Fibroblast of lung (primary cell): ENCODE measurements at regions not wholly inside any gene's neighbourhood (a gene's known extent, or its start where the extent isn't known, plus 50 kb on each side); places are given as distances from the start of the nearest gene placed in this dataset.

Experiments used
- DNase-seq, 2 donors: peaks; one replicate each; pipeline versions ENCODE4 v3.0.0 to v3.0.0-alpha.2; 2010; ENCODE audit warnings: low read depth in 2 of 2
- H2AFZ ChIP-seq: 2 replicates; pipeline ENCODE4 v1.5.1; 2012; ENCODE audit warnings: low read length, control low read depth, inconsistent platforms
- H3K27ac ChIP-seq: 2 replicates; pipeline ENCODE4 v1.5.1; 2011; ENCODE audit warnings: low read length, control low read depth; ENCODE audit not compliant: insufficient read depth
- H3K27me3 ChIP-seq: 2 replicates; pipeline ENCODE4 v1.5.1; 2011; ENCODE audit warnings: mild to moderate bottlenecking, low read length; ENCODE audit not compliant: control insufficient read depth, insufficient read depth
- H3K36me3 ChIP-seq: 2 replicates; pipeline ENCODE4 v1.5.1; 2011; ENCODE audit warnings: low read length; ENCODE audit not compliant: control insufficient read depth, insufficient read depth
- H3K4me1 ChIP-seq: 2 replicates; pipeline ENCODE4 v1.5.1; 2011; ENCODE audit warnings: low read length; ENCODE audit not compliant: control insufficient read depth, insufficient read depth; ENCODE audit errors: extremely low read depth
- H3K4me2 ChIP-seq: 2 replicates; pipeline ENCODE4 v1.5.1; 2011; ENCODE audit warnings: low read length, control low read depth; ENCODE audit not compliant: insufficient read depth; ENCODE audit errors: extremely low read depth
- H3K4me3 ChIP-seq, 4 experiments: fragments of 200-600 bp in 1 of 4; sonication (generic) in 1 of 4; replicated peaks in 1 of 4; 2 replicates each; pipeline ENCODE4 v1.5.1; 2011 to 2016; ENCODE audit warnings: low read length in 4 of 4, low read depth in 3 of 4, mild to moderate bottlenecking in 3 of 4, control low read depth in 2 of 4, inconsistent platforms in 1 of 4, mixed read lengths in 1 of 4; ENCODE audit not compliant: insufficient read depth in 1 of 4; ENCODE audit errors: control extremely low read depth in 1 of 4
- H3K79me2 ChIP-seq: 2 replicates; pipeline ENCODE4 v1.5.1; 2012; ENCODE audit warnings: mild to moderate bottlenecking, low read length, inconsistent platforms; ENCODE audit not compliant: control insufficient read depth, insufficient read depth
- H3K9ac ChIP-seq: 2 replicates; pipeline ENCODE4 v1.5.1; 2011; ENCODE audit warnings: mild to moderate bottlenecking, low read length, control low read depth; ENCODE audit not compliant: insufficient read depth
- H3K9me3 ChIP-seq: 2 replicates; pipeline ENCODE4 v1.5.1; 2012; ENCODE audit warnings: low read depth, low read length; ENCODE audit not compliant: control insufficient read depth, insufficient read depth
- H4K20me1 ChIP-seq: 2 replicates; pipeline ENCODE4 v1.5.1; 2011; ENCODE audit warnings: low read length; ENCODE audit not compliant: control insufficient read depth, insufficient read depth; ENCODE audit errors: extremely low read depth
- CTCF ChIP-seq, 2 donors: IDR thresholded peaks in 1 of 2; conservative IDR thresholded peaks in 1 of 2; 1 replicate in 1 of 2; 2 replicates in 1 of 2; pipeline ENCODE4 v1.5.1; 2011 to 2012; ENCODE audit warnings: low read length in 2 of 2, control low read depth in 1 of 2, inconsistent platforms in 1 of 2, low read depth in 1 of 2, mild to moderate bottlenecking in 1 of 2
- EZH2 ChIP-seq: IDR thresholded peaks from 2 replicates; pipeline ENCODE4 v1.5.1; 2012; ENCODE audit warnings: low read length, control low read depth, mild to moderate bottlenecking; ENCODE audit errors: missing control alignments

- Histone ChIP-seq H3K36me3 (no peaks in the 10 kb centered on the region), H3K4me3 (no peak overlapping the region), H3K79me2 (no peaks in the 10 kb centered on the region), H3K4me2 (no peak overlapping the region), H3K9ac (no peak overlapping the region), H3K27me3 (no peaks in the 10 kb centered on the region), H3K4me1 (no peaks in the 10 kb centered on the region), H4K20me1 (no peaks in the 10 kb centered on the region), H3K9me3 (no peaks in the 10 kb centered on the region), H3K27ac (no peak overlapping the region), H2AFZ (no peak overlapping the region)
- no peak for TF ChIP-seq EZH2
- TF ChIP-seq CTCF (conservative IDR thresholded peaks at IDR 0.05 in 1 of 2, IDR thresholded peaks at IDR 0.05 in 1 of 2; ENCODE audit: low read depth in 1 of 2, low read length in 2 of 2) = no peak
- peak in 1 of 2 donors; percentile 29 for DNase-seq
These were observed 192.9 kb downstream of the RHOU start for GRCh38 chr1:228927946-228928898.

- H3K4me1 ChIP-seq = no peaks in the 10 kb centered on the region
- H3K27me3 ChIP-seq = no peaks in the 10 kb centered on the region
- no peak overlapping the region for H2AFZ ChIP-seq
- H4K20me1 ChIP-seq = no peaks in the 10 kb centered on the region
- H3K4me3 ChIP-seq = no peak overlapping the region
- H3K27ac ChIP-seq = no peak overlapping the region
- DNase-seq = no peak
- H3K4me2 ChIP-seq = no peak overlapping the region
- H3K9me3 ChIP-seq = no peaks in the 10 kb centered on the region
- H3K9ac ChIP-seq = no peak overlapping the region
- TF ChIP-seq EZH2 (no peak), CTCF (conservative IDR thresholded peaks at IDR 0.05 in 1 of 2, IDR thresholded peaks at IDR 0.05 in 1 of 2; ENCODE audit: low read depth in 1 of 2, low read length in 2 of 2) (no peak)
- no peaks in the 10 kb centered on the region for H3K79me2 ChIP-seq
- no peaks in the 10 kb centered on the region for H3K36me3 ChIP-seq
These were observed 194.3 kb downstream of the RHOU start for GRCh38 chr1:228929476-228930027.

GRCh38 chr1:228930479-228930957 lies 195.2 kb downstream of the RHOU start:
- Histone ChIP-seq H3K27me3 (no peaks in the 10 kb centered on the region), H4K20me1 (no peaks in the 10 kb centered on the region), H3K4me3 (no peak overlapping the region), H3K27ac (no peak overlapping the region), H3K79me2 (no peaks in the 10 kb centered on the region), H3K4me2 (no peak overlapping the region), H3K9ac (no peak overlapping the region), H3K36me3 (no peaks in the 10 kb centered on the region), H2AFZ (no peak overlapping the region), H3K4me1 (no peaks in the 10 kb centered on the region), H3K9me3 (no peaks in the 10 kb centered on the region)
- TF ChIP-seq CTCF (conservative IDR thresholded peaks at IDR 0.05 in 1 of 2, IDR thresholded peaks at IDR 0.05 in 1 of 2; ENCODE audit: low read depth in 1 of 2, low read length in 2 of 2) (no peak), EZH2 (no peak)
- peak in 1 of 2 donors; percentile 18 for DNase-seq
